Fibroblast of mammary gland (primary cell): ENCODE measurements at regions not wholly inside any gene's neighbourhood (a gene's known extent, or its start where the extent isn't known, plus 50 kb on each side); places are given as distances from the start of the nearest gene placed in this dataset.

Experiments used
- DNase-seq: peaks from one replicate; pipeline ENCODE4 v3.0.0-alpha.2; 2010; ENCODE audit warnings: low read depth
- H3K4me3 ChIP-seq: 2 replicates; pipeline ENCODE4 v1.5.1; 2011; ENCODE audit warnings: low read depth, mild to moderate bottlenecking, low read length, moderate library complexity; ENCODE audit not compliant: control insufficient read depth
- TF ChIP-seq, protein P1 (sequence below): conservative IDR thresholded peaks from 2 replicates; pipeline ENCODE4 v1.5.1; 2011; ENCODE audit warnings: low read depth, low read length, inconsistent platforms; ENCODE audit not compliant: control insufficient read depth, insufficient read depth

- TF ChIP-seq, protein P1, sequence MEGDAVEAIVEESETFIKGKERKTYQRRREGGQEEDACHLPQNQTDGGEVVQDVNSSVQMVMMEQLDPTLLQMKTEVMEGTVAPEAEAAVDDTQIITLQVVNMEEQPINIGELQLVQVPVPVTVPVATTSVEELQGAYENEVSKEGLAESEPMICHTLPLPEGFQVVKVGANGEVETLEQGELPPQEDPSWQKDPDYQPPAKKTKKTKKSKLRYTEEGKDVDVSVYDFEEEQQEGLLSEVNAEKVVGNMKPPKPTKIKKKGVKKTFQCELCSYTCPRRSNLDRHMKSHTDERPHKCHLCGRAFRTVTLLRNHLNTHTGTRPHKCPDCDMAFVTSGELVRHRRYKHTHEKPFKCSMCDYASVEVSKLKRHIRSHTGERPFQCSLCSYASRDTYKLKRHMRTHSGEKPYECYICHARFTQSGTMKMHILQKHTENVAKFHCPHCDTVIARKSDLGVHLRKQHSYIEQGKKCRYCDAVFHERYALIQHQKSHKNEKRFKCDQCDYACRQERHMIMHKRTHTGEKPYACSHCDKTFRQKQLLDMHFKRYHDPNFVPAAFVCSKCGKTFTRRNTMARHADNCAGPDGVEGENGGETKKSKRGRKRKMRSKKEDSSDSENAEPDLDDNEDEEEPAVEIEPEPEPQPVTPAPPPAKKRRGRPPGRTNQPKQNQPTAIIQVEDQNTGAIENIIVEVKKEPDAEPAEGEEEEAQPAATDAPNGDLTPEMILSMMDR: no peak
- no peak for DNase-seq
Measured at GRCh38 chr12:84091651-84092050, 820.9 kb downstream of the SLC6A15 start.

GRCh38 chr12:84089356-84089755 is 823.2 kb downstream of the SLC6A15 start:
- no peak for DNase-seq
- TF ChIP-seq, protein P1: no peak
- H3K4me3 ChIP-seq: no peak overlapping the region

More at GRCh38 chr12:84091651-84092050, 820.9 kb downstream of the SLC6A15 start:
- H3K4me3 ChIP-seq: no peak overlapping the region

- no peak overlapping the region for H3K4me3 ChIP-seq
- DNase-seq: no peak
- TF ChIP-seq, protein P1: no peak
Measured at GRCh38 chr12:84085046-84085445, 827.6 kb downstream of the SLC6A15 start.

- H3K4me3 ChIP-seq: no peak overlapping the region
- DNase-seq: no peak
- TF ChIP-seq, protein P1: no peak
Measured at GRCh38 chr12:84079626-84080025, 833.0 kb downstream of the SLC6A15 start.

GRCh38 chr12:84077679-84078078 is 834.9 kb downstream of the SLC6A15 start:
- no peak overlapping the region for H3K4me3 ChIP-seq
- TF ChIP-seq, protein P1: no peak
- DNase-seq: no peak

- TF ChIP-seq, protein P1: no peak
- no peak overlapping the region for H3K4me3 ChIP-seq
- DNase-seq: no peak
Measured at GRCh38 chr12:84075991-84076390, 836.6 kb downstream of the SLC6A15 start.

DNA sequence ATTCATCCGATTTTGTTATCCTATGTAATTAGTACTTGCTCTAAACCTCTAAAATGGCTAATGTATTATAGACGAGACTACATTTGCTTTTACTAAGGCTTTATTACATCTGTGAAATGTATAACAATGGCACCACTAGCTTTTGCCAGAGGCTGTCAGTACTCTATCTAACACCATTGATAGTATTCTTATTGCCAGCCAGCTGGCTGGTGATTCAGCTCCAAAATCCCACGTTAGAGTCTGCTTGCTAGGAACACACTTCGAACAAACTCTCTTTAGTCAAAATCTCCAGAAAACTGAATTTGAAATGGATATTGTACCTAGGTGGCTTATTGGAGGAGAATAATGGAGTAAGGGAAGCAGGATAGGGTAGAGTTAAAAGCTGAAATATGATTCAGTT is 839.2 kb downstream of the SLC6A15 start:
- no peak overlapping the region for H3K4me3 ChIP-seq
- TF ChIP-seq, protein P1: no peak
- DNase-seq: no peak
